ENCODE measurements at regions not wholly inside any gene's neighbourhood (a gene's known extent, or its start where the extent isn't known, plus 50 kb on each side); places are given as distances from the start of the nearest gene placed in this dataset.

- TF ChIP-seq ZNF8 (CRISPR knock-in tag; IDR thresholded peaks at IDR 0.05), result no peak
- TF ChIP-seq TSHZ2 (CRISPR knock-in tag; IDR thresholded peaks at IDR 0.05), result no peak
- TF ChIP-seq TCF4 (CRISPR knock-in tag; IDR thresholded peaks at IDR 0.05; ENCODE audit: borderline replicate concordance), result no peak
- TF ChIP-seq GLIS3 (CRISPR knock-in tag; IDR thresholded peaks at IDR 0.05), result no peak
- TF ChIP-seq ZNF70 (CRISPR knock-in tag; IDR thresholded peaks at IDR 0.05), result no peak
- TF ChIP-seq ISL1 (CRISPR knock-in tag; IDR thresholded peaks at IDR 0.05), result no peak
- no peak for TF ChIP-seq OSR1 (CRISPR knock-in tag; IDR thresholded peaks at IDR 0.05)
- no peak for TF ChIP-seq ZFP30 (CRISPR knock-in tag; IDR thresholded peaks at IDR 0.05)
- no peak for TF ChIP-seq ZC3H10 (CRISPR knock-in tag; IDR thresholded peaks at IDR 0.05)
- TF ChIP-seq RARB (CRISPR knock-in tag; IDR thresholded peaks at IDR 0.05), result no peak
- no peak for TF ChIP-seq CSDC2 (CRISPR knock-in tag; IDR thresholded peaks at IDR 0.05)
- no peak for TF ChIP-seq POU6F1 (CRISPR knock-in tag; IDR thresholded peaks at IDR 0.05; ENCODE audit: borderline replicate concordance, low read depth)
- no peak for TF ChIP-seq PATZ1 (CRISPR knock-in tag; IDR thresholded peaks at IDR 0.05; ENCODE audit: borderline replicate concordance)
- no peak for TF ChIP-seq BACH2 (CRISPR knock-in tag; IDR thresholded peaks at IDR 0.05; ENCODE audit: borderline replicate concordance)
Observed at GRCh38 chr17:53016085-53016484, 806.6 kb upstream of the KIF2B start.

GRCh38 chr17:53012364-53012763, 810.4 kb upstream of the KIF2B start:
- TF ChIP-seq ZNF8 (CRISPR knock-in tag; IDR thresholded peaks at IDR 0.05) (no peak), CREB5 (CRISPR knock-in tag; IDR thresholded peaks at IDR 0.05; ENCODE audit: low read depth) (no peak), POU6F1 (CRISPR knock-in tag; IDR thresholded peaks at IDR 0.05; ENCODE audit: borderline replicate concordance, low read depth) (no peak), ZFP30 (CRISPR knock-in tag; IDR thresholded peaks at IDR 0.05) (no peak)
- ATAC-seq, result no peak

More at GRCh38 chr17:53016085-53016484, 806.6 kb upstream of the KIF2B start:
- ATAC-seq, result no peak

- TF ChIP-seq ZNF565 (CRISPR knock-in tag; conservative IDR thresholded peaks at IDR 0.05; ENCODE audit: low read depth), result no peak
- no peak for TF ChIP-seq CSDC2 (CRISPR knock-in tag; IDR thresholded peaks at IDR 0.05)
- no peak for TF ChIP-seq GLIS3 (CRISPR knock-in tag; IDR thresholded peaks at IDR 0.05)
- TF ChIP-seq TOX (CRISPR knock-in tag; IDR thresholded peaks at IDR 0.05; ENCODE audit: borderline replicate concordance), result no peak
- TF ChIP-seq POU6F1 (CRISPR knock-in tag; IDR thresholded peaks at IDR 0.05; ENCODE audit: borderline replicate concordance, low read depth), result no peak
- TF ChIP-seq ESRRG (CRISPR knock-in tag; IDR thresholded peaks at IDR 0.05), result no peak
- no peak for TF ChIP-seq PPARA (CRISPR knock-in tag; IDR thresholded peaks at IDR 0.05; ENCODE audit: borderline replicate concordance)
- no peak for TF ChIP-seq ARNTL (CRISPR knock-in tag; IDR thresholded peaks at IDR 0.05; ENCODE audit: borderline replicate concordance, low read depth)
- no peak for TF ChIP-seq RARB (CRISPR knock-in tag; IDR thresholded peaks at IDR 0.05)
- TF ChIP-seq ZFP30 (CRISPR knock-in tag; IDR thresholded peaks at IDR 0.05), result no peak
- no peak for TF ChIP-seq ZNF70 (CRISPR knock-in tag; IDR thresholded peaks at IDR 0.05)
- TF ChIP-seq OSR1 (CRISPR knock-in tag; IDR thresholded peaks at IDR 0.05), result no peak
- TF ChIP-seq PATZ1 (CRISPR knock-in tag; IDR thresholded peaks at IDR 0.05; ENCODE audit: borderline replicate concordance), result no peak
- no peak for TF ChIP-seq BACH2 (CRISPR knock-in tag; IDR thresholded peaks at IDR 0.05; ENCODE audit: borderline replicate concordance)
- no peak for TF ChIP-seq TCF4 (CRISPR knock-in tag; IDR thresholded peaks at IDR 0.05; ENCODE audit: borderline replicate concordance)
- no peak for TF ChIP-seq ZC3H10 (CRISPR knock-in tag; IDR thresholded peaks at IDR 0.05)
- no peak for ATAC-seq
Observed at GRCh38 chr17:53006006-53006405, 816.7 kb upstream of the KIF2B start.

All from SK-N-SH treated with all-trans-retinoic acid at 6 μM for 48 hours (cell line).